ENCODE measurements at regions not wholly inside any gene's neighbourhood (a gene's known extent, or its start where the extent isn't known, plus 50 kb on each side); places are given as distances from the start of the nearest gene placed in this dataset.

GRCh38 chr2:22189893-22190480, 1066.2 kb downstream of the TDRD15 start:
- DNase-seq = no peak

GRCh38 chr2:22194218-22194617, 1070.5 kb downstream of the TDRD15 start:
- no peak for DNase-seq

GRCh38 chr2:22196806-22197205, 1073.0 kb downstream of the TDRD15 start:
- no peak for DNase-seq

GRCh38 chr2:22198381-22199283, 1074.9 kb downstream of the TDRD15 start:
- DNase-seq = no peak

GRCh38 chr2:22199994-22200393, 1076.2 kb downstream of the TDRD15 start:
- no peak for DNase-seq

GRCh38 chr2:22209545-22209944, 1085.8 kb downstream of the TDRD15 start:
- DNase-seq = no peak

GRCh38 chr2:22213237-22213636, 1089.5 kb downstream of the TDRD15 start:
- no peak for DNase-seq

- no peak for DNase-seq
These were observed 1091.7 kb downstream of the TDRD15 start for GRCh38 chr2:22215517-22215916.

GRCh38 chr2:22217881-22218280, 1094.1 kb downstream of the TDRD15 start:
- DNase-seq = no peak

- no peak for DNase-seq
These were observed 1097.2 kb downstream of the TDRD15 start for GRCh38 chr2:22221006-22221405.

GRCh38 chr2:22238967-22239366, 1115.2 kb downstream of the TDRD15 start:
- no peak for DNase-seq

GRCh38 chr2:22247466-22247865, 1123.7 kb downstream of the TDRD15 start:
- no peak for DNase-seq

GRCh38 chr2:22248851-22249250, 1125.1 kb downstream of the TDRD15 start:
- no peak for DNase-seq

- no peak for DNase-seq
These were observed 1129.4 kb downstream of the TDRD15 start for GRCh38 chr2:22253171-22253570.

GRCh38 chr2:22261165-22261564, 1123.8 kb upstream of the KLHL29 start:
- no peak for DNase-seq

GRCh38 chr2:22270341-22270740, 1114.6 kb upstream of the KLHL29 start:
- no peak for DNase-seq

GRCh38 chr2:22273853-22274252, 1111.1 kb upstream of the KLHL29 start:
- no peak for DNase-seq

GRCh38 chr2:22274661-22275060, 1110.3 kb upstream of the KLHL29 start:
- no peak for DNase-seq

- no peak for DNase-seq
These were observed 1108.3 kb upstream of the KLHL29 start for GRCh38 chr2:22276696-22277095.

- no peak for DNase-seq
These were observed 1105.4 kb upstream of the KLHL29 start for GRCh38 chr2:22279541-22279940.

GRCh38 chr2:22281033-22281432, 1103.9 kb upstream of the KLHL29 start:
- no peak for DNase-seq

- DNase-seq = no peak
These were observed 1102.8 kb upstream of the KLHL29 start for GRCh38 chr2:22282220-22282619.

- DNase-seq = no peak
These were observed 1102.1 kb upstream of the KLHL29 start for GRCh38 chr2:22282916-22283315.

GRCh38 chr2:22283436-22283835, 1101.5 kb upstream of the KLHL29 start:
- DNase-seq = no peak

- no peak for DNase-seq
These were observed 1094.7 kb upstream of the KLHL29 start for GRCh38 chr2:22290302-22290701.

Data from activated CD4-positive, alpha-beta T cell treated with anti-CD3 and anti-CD28 coated beads, Interleukin-10, Interleukin-2, amounts not matched to agents 100 ng/mL and 50 ng/mL, durations not matched to agents 16 hours and 8 hours (primary cell).